GM18507 (cell line): ENCODE measurements at regions not wholly inside any gene's neighbourhood (a gene's known extent, or its start where the extent isn't known, plus 50 kb on each side); places are given as distances from the start of the nearest gene placed in this dataset.

Experiments
- DNase-seq: peaks from one replicate; pipeline ENCODE4 v3.0.0; 2011; ENCODE audit warnings: low read depth; ENCODE audit not compliant: insufficient read length; ENCODE audit errors: extremely low spot score
- FAIRE-seq: peaks from 2 replicates; lab custom pipeline; 2011; peaks lifted over from hg19 to GRCh38; lab: Jason Lieb, UNC

- DNase-seq (no peak), FAIRE-seq (no peak)
Observed at GRCh38 chr20:57860576-57860975, 150.8 kb upstream of the PMEPA1 start.

GRCh38 chr20:57857969-57858368 lies 148.2 kb upstream of the PMEPA1 start:
- FAIRE-seq, result no peak
- DNase-seq, result no peak

DNA sequence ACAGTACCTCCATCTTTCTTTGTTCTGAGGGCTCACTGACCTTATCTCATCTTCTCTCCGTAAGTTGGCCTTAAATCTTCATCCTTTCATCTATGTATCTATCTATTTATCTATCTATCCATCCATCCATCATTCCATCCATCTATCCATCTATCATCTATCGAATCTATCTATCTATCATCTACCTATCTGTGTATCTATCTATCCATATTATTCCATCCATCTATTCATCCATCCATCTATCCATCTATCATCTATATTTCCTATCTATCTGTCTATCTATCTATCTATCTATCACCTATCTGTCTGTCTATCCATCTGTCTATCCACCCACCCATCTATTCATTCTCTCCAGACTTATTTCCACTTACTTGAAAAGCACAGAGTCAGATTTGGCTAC lies 147.3 kb upstream of the PMEPA1 start:
- DNase-seq, result no peak

GRCh38 chr20:57856658-57857057 lies 146.8 kb upstream of the PMEPA1 start:
- FAIRE-seq, result no peak
- DNase-seq, result no peak

More for the DNA sequence above, 147.3 kb upstream of the PMEPA1 start:
- FAIRE-seq, result no peak

DNA sequence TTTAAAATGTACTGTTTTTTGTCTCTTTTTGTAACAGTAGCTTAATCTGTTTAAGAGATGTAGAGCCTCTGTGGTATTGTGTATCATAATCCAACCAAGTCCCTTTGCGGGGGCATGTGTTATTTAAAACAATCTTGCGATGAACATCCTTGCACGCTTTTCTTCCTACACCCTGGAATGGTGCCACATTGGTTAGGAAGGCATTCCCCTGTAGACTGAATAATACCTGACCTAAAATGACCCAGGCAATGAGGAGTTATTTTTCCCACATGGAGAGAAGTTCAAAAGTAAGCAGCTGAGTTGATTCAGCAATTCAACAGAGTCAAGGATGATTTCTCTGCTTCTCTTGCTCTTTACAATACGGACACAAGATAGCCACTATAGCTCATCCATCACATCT lies 142.0 kb upstream of the PMEPA1 start:
- DNase-seq, result no peak
- no peak for FAIRE-seq

- DNase-seq, result no peak
- no peak for FAIRE-seq
Observed at GRCh38 chr20:57851025-57851682, 141.3 kb upstream of the PMEPA1 start.

- no peak for FAIRE-seq
- DNase-seq, result no peak
Observed at GRCh38 chr20:57849521-57850215, 139.9 kb upstream of the PMEPA1 start.

DNA sequence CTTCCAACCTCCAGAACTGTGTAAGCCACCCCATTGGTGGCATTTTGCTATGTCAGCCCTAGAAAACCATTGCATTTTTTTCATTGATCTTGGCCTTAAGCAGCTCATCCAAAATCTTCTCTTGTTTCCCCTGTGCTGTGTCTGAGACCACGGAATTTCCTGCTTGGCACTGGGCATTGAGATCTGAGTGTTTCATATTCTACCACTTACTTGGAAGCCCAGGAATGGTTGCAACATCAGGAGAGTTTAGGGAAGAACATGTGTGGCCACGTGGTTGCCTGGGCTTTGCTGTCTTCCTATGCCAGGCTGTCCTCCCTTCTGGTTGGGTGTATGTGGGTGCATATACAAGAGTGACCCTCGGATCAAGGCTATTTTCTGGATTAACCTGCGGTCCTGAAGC lies 139.3 kb upstream of the PMEPA1 start:
- DNase-seq, result no peak

GRCh38 chr20:57848282-57848681 lies 138.5 kb upstream of the PMEPA1 start:
- no peak for DNase-seq

More for the DNA sequence above, 139.3 kb upstream of the PMEPA1 start:
- FAIRE-seq, result no peak

GRCh38 chr20:57847104-57847503 lies 137.3 kb upstream of the PMEPA1 start:
- no peak for DNase-seq
- no peak for FAIRE-seq

More at GRCh38 chr20:57848282-57848681, 138.5 kb upstream of the PMEPA1 start:
- no peak for FAIRE-seq

DNA sequence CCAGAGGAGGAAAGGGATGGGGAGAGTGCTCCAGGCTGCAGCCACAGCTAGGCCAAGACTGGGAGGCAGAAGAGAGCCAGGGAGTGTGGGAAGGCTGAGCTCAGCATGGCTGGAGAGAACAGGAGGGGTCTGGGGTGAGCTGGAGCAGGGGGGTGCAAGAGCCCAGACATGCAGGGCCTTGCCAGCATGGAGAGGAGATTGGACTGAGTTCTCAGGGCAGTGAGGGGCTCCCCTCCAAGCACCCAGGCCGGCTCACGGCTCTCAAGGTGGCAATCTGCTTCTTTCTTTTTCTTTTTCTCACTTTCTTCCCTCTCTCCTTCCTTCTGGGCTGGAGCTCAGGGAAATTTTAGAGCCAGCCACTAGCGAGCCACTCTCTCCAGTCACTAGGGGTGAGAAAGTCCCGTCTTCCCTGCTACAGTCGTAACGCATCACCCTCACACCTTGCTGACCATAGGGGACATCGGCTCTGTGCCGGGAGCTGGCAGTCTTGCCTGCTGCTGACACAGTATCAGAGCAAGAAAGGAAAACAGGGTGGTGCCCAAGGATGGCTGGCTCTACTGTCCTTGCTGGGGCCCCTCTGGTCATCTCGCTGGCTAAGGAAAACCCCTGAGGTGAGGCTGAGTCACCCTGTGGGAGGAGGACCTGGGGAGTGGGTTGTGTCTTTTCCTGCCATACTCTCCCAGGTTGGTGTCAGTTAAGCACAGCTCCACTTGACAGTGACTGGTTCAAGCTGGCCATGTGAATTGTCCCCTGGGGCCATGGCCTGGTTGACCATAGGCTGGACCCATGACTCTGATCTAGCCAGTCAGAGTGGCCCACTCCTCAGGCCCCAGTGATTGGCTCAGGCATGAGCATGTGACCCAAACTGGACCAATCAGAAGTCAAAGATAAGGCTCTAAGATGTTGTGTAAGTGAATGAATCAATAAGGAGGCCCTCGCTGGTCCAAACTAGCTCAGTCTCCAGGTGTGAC lies 135.1 kb upstream of the PMEPA1 start:
- no peak for DNase-seq

DNA sequence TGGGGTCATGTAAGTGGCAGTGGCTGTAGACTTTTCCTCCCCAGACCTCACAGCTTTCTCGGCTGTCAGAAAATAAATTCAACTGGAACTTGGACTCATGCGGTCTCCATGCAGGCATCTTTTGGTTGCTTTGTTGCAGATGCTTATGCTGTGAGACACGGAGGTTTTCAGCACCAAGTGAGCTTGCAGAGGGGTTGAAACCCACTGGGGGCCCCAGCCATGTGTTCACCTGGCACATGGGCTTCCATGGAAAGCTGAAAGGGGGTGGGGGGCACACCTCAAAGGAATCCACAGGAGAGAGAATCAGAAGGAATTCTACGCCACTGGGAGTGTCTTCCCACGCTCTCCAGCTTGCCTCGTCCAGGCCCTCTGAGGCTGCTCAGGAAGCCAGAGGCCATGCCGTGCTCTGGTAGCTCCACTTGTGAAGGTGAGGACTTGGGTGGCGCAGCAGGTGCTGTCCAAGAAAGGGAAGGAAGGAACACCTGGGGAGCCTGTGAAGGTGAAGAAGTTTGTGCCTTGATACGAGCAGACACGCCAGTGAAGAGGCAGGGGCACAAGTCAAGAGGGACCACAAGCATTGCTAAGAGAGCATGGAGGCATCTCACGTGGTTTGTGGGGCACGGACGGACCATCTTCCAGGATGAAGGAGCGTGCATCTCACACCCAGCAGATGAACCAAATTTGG lies 134.3 kb upstream of the PMEPA1 start:
- no peak for DNase-seq
- no peak for FAIRE-seq

More for the DNA sequence above, 135.1 kb upstream of the PMEPA1 start:
- no peak for FAIRE-seq

- no peak for FAIRE-seq
Observed at GRCh38 chr20:57842720-57843119, 132.9 kb upstream of the PMEPA1 start.

GRCh38 chr20:57841297-57841866 lies 131.6 kb upstream of the PMEPA1 start:
- FAIRE-seq, result no peak
- DNase-seq, result no peak

More at GRCh38 chr20:57842720-57843119, 132.9 kb upstream of the PMEPA1 start:
- no peak for DNase-seq

GRCh38 chr20:57840504-57841296 lies 130.9 kb upstream of the PMEPA1 start:
- no peak for FAIRE-seq
- DNase-seq, result no peak

DNA sequence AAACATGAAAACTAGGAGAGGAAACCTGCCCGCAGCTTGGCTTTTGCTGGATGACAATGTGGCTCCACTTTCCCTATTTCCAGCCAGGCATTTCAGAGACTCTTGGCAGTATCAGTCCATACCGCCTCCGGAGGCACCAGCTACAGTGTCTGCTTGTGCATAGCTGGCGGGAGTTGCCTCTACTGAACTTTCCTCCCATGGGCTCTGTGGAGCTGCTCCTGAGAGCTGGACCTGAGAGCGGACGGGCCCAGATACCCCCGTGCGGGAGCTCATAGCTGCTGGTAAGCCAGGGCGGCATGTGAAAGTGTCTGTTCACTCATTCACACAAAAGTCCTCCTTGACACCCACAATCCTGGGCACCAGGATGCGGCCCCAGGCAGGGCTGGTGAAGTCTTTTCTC lies 130.3 kb upstream of the PMEPA1 start:
- DNase-seq, result no peak
- FAIRE-seq, result no peak

DNA sequence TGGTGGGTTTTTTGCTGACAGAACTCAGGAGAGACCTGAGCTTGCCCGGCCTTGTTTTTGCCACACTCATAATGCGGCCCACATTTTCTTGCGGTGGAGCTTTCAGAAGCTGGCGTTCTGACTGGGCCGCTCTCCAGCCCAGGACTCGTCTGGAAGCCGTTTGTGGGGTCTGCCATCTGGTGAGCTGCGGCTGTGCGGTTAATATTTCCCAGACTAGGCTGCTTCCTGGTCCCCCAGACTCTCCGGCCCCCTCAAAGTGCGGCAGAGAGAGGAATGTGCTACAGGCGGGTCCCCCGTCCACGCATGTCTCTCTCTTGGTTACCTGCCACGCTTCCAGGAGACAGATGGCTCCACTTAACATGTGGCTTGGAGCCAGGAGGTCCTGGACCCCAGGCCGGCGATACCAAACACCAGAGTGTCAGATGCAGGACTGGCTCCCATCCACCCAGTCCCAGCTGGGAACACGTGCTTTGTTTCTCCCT lies 128.9 kb upstream of the PMEPA1 start:
- FAIRE-seq, result no peak

More for the DNA sequence above, 128.9 kb upstream of the PMEPA1 start:
- DNase-seq, result no peak
